Activated T-cell treated with anti-CD3 and anti-CD28 coated beads for 48 hours (primary cell): ENCODE measurements at regions not wholly inside any gene's neighbourhood (a gene's known extent, or its start where the extent isn't known, plus 50 kb on each side); places are given as distances from the start of the nearest gene placed in this dataset.

ENCODE experiments used
- DNase-seq: peaks from one replicate; pipeline ENCODE4 v3.0.0-alpha.2; 2020; ENCODE audit warnings: low read depth

- peak; percentile 65 for DNase-seq
Observed at GRCh38 chr6:14857501-14857900, 388.4 kb upstream of the JARID2 start.

GRCh38 chr6:14858808-14859207 lies 387.1 kb upstream of the JARID2 start:
- no peak for DNase-seq

GRCh38 chr6:14860774-14861173 lies 385.1 kb upstream of the JARID2 start:
- no peak for DNase-seq

GRCh38 chr6:14861491-14861943 lies 384.4 kb upstream of the JARID2 start:
- DNase-seq = no peak

- DNase-seq = no peak
Observed at GRCh38 chr6:14862845-14863244, 383.0 kb upstream of the JARID2 start.

- DNase-seq = no peak
Observed at GRCh38 chr6:14863902-14864850, 381.7 kb upstream of the JARID2 start.

- DNase-seq = no peak
Observed at GRCh38 chr6:14865531-14866100, 380.3 kb upstream of the JARID2 start.

- no peak for DNase-seq
Observed at GRCh38 chr6:14867802-14868201, 378.1 kb upstream of the JARID2 start.

GRCh38 chr6:14871221-14871620 lies 374.6 kb upstream of the JARID2 start:
- DNase-seq = no peak

GRCh38 chr6:14873101-14873500 lies 372.8 kb upstream of the JARID2 start:
- no peak for DNase-seq

GRCh38 chr6:14873781-14874441 lies 372.0 kb upstream of the JARID2 start:
- no peak for DNase-seq

GRCh38 chr6:14874975-14875480 lies 370.8 kb upstream of the JARID2 start:
- no peak for DNase-seq

GRCh38 chr6:14875481-14876063 lies 370.3 kb upstream of the JARID2 start:
- DNase-seq = no peak

- DNase-seq = no peak
Observed at GRCh38 chr6:14876778-14877613, 368.9 kb upstream of the JARID2 start.

- no peak for DNase-seq
Observed at GRCh38 chr6:14877758-14878157, 368.1 kb upstream of the JARID2 start.

GRCh38 chr6:14880052-14880451 lies 365.8 kb upstream of the JARID2 start:
- DNase-seq = no peak

- DNase-seq = no peak
Observed at GRCh38 chr6:14880677-14881076, 365.2 kb upstream of the JARID2 start.

GRCh38 chr6:14881398-14881797 lies 364.5 kb upstream of the JARID2 start:
- no peak for DNase-seq

- DNase-seq = no peak
Observed at GRCh38 chr6:14882394-14883026, 363.4 kb upstream of the JARID2 start.

- DNase-seq = no peak
Observed at GRCh38 chr6:14883921-14884320, 361.9 kb upstream of the JARID2 start.

- no peak for DNase-seq
Observed at GRCh38 chr6:14885498-14885897, 360.4 kb upstream of the JARID2 start.
